KMS-11 (cell line): ENCODE measurements at regions not wholly inside any gene's neighbourhood (a gene's known extent, or its start where the extent isn't known, plus 50 kb on each side); places are given as distances from the start of the nearest gene placed in this dataset.

ENCODE experiments used
- H2AFZ ChIP-seq: fragments of 200-600 bp; sonication (generic); 2 replicates; pipeline ENCODE4 v1.6.1; 2016; ENCODE audit warnings: antibody characterized with exemption, mixed run types, low read depth
- H3K27ac ChIP-seq: fragments of 200-600 bp; sonication (generic); 2 replicates; pipeline ENCODE4 v1.6.1; 2016; ENCODE audit warnings: mild to moderate bottlenecking, mixed run types
- H3K27me3 ChIP-seq: fragments of 200-600 bp; sonication (generic); 2 replicates; pipeline ENCODE4 v1.6.1; 2017; ENCODE audit warnings: mild to moderate bottlenecking, low read depth, mixed run types, moderate library complexity; ENCODE audit not compliant: insufficient read depth
- H3K36me3 ChIP-seq: fragments of 200-600 bp; sonication (generic); 2 replicates; pipeline ENCODE4 v1.6.1; 2017; ENCODE audit warnings: mild to moderate bottlenecking, mixed run types; ENCODE audit not compliant: insufficient read depth
- H3K4me1 ChIP-seq: fragments of 200-600 bp; sonication (generic); 2 replicates; pipeline ENCODE4 v1.6.1; 2016; ENCODE audit warnings: mild to moderate bottlenecking, low read depth, mixed run types; ENCODE audit not compliant: poor library complexity, severe bottlenecking
- H3K4me2 ChIP-seq: fragments of 200-600 bp; sonication (generic); 2 replicates; pipeline ENCODE4 v1.7.0; 2016; ENCODE audit warnings: mild to moderate bottlenecking, mixed run types
- H3K4me3 ChIP-seq: fragments of 200-600 bp; sonication (generic); IDR thresholded peaks from 2 replicates; pipeline ENCODE4 v1.6.1; 2017; ENCODE audit warnings: low read depth, low read length, mixed read lengths; ENCODE audit not compliant: insufficient read depth
- H3K79me2 ChIP-seq: fragments of 200-600 bp; sonication (generic); 2 replicates; pipeline ENCODE4 v1.6.1; 2016; ENCODE audit warnings: low read depth, mixed run types; ENCODE audit not compliant: insufficient read depth
- H3K9ac ChIP-seq: fragments of 200-600 bp; sonication (generic); 2 replicates; pipeline ENCODE4 v1.6.1; 2016; ENCODE audit warnings: mild to moderate bottlenecking, mixed run types
- H4K20me1 ChIP-seq: fragments of 200-600 bp; sonication (generic); 2 replicates; pipeline ENCODE4 v1.6.1; 2016; ENCODE audit warnings: mild to moderate bottlenecking, mixed run types; ENCODE audit not compliant: insufficient read depth
- TF ChIP-seq, protein P1 (sequence below): fragments of 200-600 bp; sonication (generic); conservative IDR thresholded peaks from 2 replicates; pipeline ENCODE4 v1.6.1; 2017; ENCODE audit warnings: low read depth, mild to moderate bottlenecking, antibody characterized with exemption, low read length, moderate library complexity, mixed read lengths

DNA sequence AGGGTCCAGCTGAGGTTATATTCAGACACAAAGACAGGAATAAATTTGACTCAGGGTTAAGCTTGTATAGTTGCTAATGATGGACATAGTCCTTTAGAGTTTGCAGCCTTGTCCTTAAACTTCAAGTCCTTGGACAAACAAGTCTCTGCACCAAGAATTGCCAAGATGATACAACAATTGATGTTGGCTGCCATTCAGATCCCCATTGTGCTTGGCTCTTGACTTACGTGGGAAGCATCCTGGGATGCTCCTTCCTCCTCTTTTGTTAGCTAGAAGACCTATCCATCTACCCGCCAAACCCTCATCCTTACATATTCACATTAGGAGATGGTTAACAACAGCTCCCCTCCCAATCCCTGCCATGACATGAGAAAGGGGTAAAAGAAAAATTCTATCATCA is 115.6 kb downstream of the RDH14 start:
- Histone ChIP-seq H3K27ac (no peak overlapping the region), H2AFZ (no peak overlapping the region)

DNA sequence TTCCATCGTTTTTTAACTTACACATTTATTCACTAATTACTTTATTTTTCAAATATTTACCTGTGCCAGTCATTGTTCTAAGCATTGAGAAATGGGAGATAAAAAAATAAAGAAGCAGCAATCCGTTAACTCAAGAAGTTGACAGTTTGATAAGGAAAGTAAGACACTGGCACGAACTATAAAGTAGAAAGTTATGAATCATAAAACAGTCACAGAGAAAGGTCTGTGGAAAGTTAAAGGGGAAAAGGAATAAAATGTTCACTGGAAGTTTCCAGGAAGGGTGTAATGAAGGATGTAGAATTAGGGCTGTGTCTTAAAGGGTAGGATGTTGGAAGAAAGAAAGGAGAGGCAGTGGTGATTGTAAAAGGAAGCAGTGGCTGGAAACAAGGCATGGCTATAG is 118.9 kb downstream of the RDH14 start:
- no peaks in the 10 kb centered on the region for H4K20me1 ChIP-seq
- no peaks in the 10 kb centered on the region for H3K27me3 ChIP-seq
- H3K36me3 ChIP-seq = no peaks in the 10 kb centered on the region
- TF ChIP-seq, protein P1, sequence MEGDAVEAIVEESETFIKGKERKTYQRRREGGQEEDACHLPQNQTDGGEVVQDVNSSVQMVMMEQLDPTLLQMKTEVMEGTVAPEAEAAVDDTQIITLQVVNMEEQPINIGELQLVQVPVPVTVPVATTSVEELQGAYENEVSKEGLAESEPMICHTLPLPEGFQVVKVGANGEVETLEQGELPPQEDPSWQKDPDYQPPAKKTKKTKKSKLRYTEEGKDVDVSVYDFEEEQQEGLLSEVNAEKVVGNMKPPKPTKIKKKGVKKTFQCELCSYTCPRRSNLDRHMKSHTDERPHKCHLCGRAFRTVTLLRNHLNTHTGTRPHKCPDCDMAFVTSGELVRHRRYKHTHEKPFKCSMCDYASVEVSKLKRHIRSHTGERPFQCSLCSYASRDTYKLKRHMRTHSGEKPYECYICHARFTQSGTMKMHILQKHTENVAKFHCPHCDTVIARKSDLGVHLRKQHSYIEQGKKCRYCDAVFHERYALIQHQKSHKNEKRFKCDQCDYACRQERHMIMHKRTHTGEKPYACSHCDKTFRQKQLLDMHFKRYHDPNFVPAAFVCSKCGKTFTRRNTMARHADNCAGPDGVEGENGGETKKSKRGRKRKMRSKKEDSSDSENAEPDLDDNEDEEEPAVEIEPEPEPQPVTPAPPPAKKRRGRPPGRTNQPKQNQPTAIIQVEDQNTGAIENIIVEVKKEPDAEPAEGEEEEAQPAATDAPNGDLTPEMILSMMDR = no peak
- H3K4me3 ChIP-seq = no peak overlapping the region
- no peak overlapping the region for H3K9ac ChIP-seq
- H2AFZ ChIP-seq = no peak overlapping the region
- H3K4me2 ChIP-seq = no peak overlapping the region
- H3K79me2 ChIP-seq = no peaks in the 10 kb centered on the region
- H3K4me1 ChIP-seq = no peaks in the 10 kb centered on the region
- no peak overlapping the region for H3K27ac ChIP-seq

More for the DNA sequence above, 115.6 kb downstream of the RDH14 start:
- Histone ChIP-seq H3K4me3 (no peak overlapping the region), H3K27me3 (no peaks in the 10 kb centered on the region), H3K79me2 (no peaks in the 10 kb centered on the region), H3K36me3 (no peaks in the 10 kb centered on the region), H3K4me2 (no peak overlapping the region), H3K4me1 (no peaks in the 10 kb centered on the region), H3K9ac (no peak overlapping the region), H4K20me1 (no peaks in the 10 kb centered on the region)
- TF ChIP-seq, protein P1 = no peak

DNA sequence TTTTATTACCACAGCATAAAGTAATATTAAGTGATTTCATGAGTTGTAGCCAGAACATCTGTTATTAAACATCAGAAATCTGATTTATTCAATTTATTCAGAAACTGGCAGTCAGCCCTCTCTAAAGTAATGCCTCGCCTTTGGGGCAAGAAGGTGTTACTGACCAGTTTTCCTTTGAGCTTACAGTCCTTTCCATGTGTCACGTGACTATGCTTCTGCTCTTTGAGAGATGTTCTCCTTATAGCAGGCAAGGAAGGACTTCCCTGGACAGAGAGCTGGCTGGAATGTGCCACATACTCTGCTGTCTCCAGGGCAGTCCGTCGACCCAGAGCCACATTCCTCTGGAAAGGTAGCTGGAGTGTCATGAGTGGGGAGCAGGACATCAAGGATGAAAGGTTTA is 119.7 kb downstream of the RDH14 start:
- no peak overlapping the region for H3K27ac ChIP-seq
- TF ChIP-seq, protein P1 = no peak
- H3K36me3 ChIP-seq = no peaks in the 10 kb centered on the region
- H3K4me3 ChIP-seq = no peak overlapping the region
- H3K27me3 ChIP-seq = no peaks in the 10 kb centered on the region
- no peak overlapping the region for H3K4me2 ChIP-seq
- no peak overlapping the region for H2AFZ ChIP-seq
- no peak overlapping the region for H3K9ac ChIP-seq
- H3K4me1 ChIP-seq = no peaks in the 10 kb centered on the region
- H4K20me1 ChIP-seq = no peaks in the 10 kb centered on the region
- H3K79me2 ChIP-seq = no peaks in the 10 kb centered on the region

DNA sequence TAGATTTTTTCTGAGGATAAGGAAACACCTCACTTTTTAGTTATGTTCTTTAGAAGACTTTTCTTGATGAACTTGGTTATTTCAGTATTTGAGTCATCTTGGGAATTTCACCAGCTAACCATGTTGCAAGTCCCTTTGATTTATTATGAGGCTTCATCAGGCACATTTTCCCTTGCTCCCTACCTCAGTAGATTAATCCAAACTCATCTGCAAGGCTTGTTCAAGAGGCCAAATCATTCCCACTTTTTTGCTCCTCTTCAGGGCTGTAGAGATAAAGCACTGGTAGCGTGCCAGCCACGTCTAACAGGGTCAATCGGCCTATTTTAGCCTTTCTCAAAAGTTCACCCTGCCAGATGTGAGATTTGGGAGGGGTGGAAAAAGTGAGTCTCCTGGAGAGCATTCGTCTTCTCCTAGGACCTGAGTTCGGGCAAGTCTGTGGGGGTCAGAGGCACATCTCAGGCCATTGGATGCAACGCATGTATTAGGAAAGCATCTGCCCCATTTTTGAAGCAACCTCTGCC is 120.3 kb downstream of the RDH14 start:
- Histone ChIP-seq H3K79me2 (no peaks in the 10 kb centered on the region), H3K4me1 (no peaks in the 10 kb centered on the region), H3K36me3 (no peaks in the 10 kb centered on the region), H3K9ac (no peak overlapping the region), H4K20me1 (no peaks in the 10 kb centered on the region), H2AFZ (no peak overlapping the region), H3K4me2 (no peak overlapping the region), H3K27me3 (no peaks in the 10 kb centered on the region), H3K27ac (no peak overlapping the region), H3K4me3 (no peak overlapping the region)
- TF ChIP-seq, protein P1 = no peak
